SU-DHL-6 (cell line): ENCODE measurements at regions not wholly inside any gene's neighbourhood (a gene's known extent, or its start where the extent isn't known, plus 50 kb on each side); places are given as distances from the start of the nearest gene placed in this dataset.

Experiments
- H2AFZ ChIP-seq: fragments of 200-600 bp; sonication (generic); 2 replicates; pipeline ENCODE4 v1.6.1; 2014; ENCODE audit warnings: low read depth, mild to moderate bottlenecking, moderate library complexity, mixed read lengths, antibody characterized with exemption, low read length; ENCODE audit not compliant: severe bottlenecking
- H3F3A ChIP-seq: fragments of 200-600 bp; shearing (Covaris generic); 2 replicates; pipeline ENCODE4 v1.6.0; 2016; ENCODE audit warnings: antibody characterized with exemption, mild to moderate bottlenecking; ENCODE audit not compliant: insufficient read depth
- H3K27ac ChIP-seq: fragments of 200-600 bp; sonication (generic); 2 replicates; pipeline ENCODE4 v1.5.1; 2016; ENCODE audit warnings: low read depth, mild to moderate bottlenecking, low read length, moderate library complexity, mixed read lengths
- H3K27me3 ChIP-seq: fragments of 200-600 bp; sonication (generic), shearing (Covaris generic); 2 replicates; pipeline ENCODE4 v1.6.0; 2014; ENCODE audit warnings: mild to moderate bottlenecking, low read length
- H3K36me3 ChIP-seq: fragments of 200-600 bp; sonication (generic); 2 replicates; pipeline ENCODE4 v1.6.1; 2014; ENCODE audit warnings: mild to moderate bottlenecking, low read length, mixed read lengths
- H3K4me2 ChIP-seq: fragments of 300-600, 200-600 bp; shearing (Covaris generic), sonication (generic); 2 replicates; pipeline ENCODE4 v1.6.0; 2014; ENCODE audit warnings: low read length, low read depth, mild to moderate bottlenecking; ENCODE audit not compliant: poor library complexity, severe bottlenecking
- H3K4me3 ChIP-seq: fragments of 200-600 bp; sonication (generic); 2 replicates; pipeline ENCODE4 v1.5.1; 2014; ENCODE audit warnings: antibody characterized with exemption, low read length, mild to moderate bottlenecking, mixed read lengths; ENCODE audit not compliant: insufficient read depth, poor library complexity, severe bottlenecking
- H3K79me2 ChIP-seq: fragments of 200-600 bp; sonication (generic); 2 replicates; pipeline ENCODE4 v1.6.1; 2014; ENCODE audit warnings: mild to moderate bottlenecking, low read length, moderate library complexity; ENCODE audit not compliant: insufficient read depth
- H3K9ac ChIP-seq: fragments of 200-600 bp; sonication (generic); 2 replicates; pipeline ENCODE4 v1.7.0; 2014; ENCODE audit warnings: mild to moderate bottlenecking, low read length
- H3K9me2 ChIP-seq: fragments of 200-600 bp; sonication (generic); replicated peaks from 2 replicates; pipeline ENCODE4 v1.6.1; 2014; ENCODE audit warnings: low read length; ENCODE audit not compliant: insufficient read depth
- H3K9me3 ChIP-seq: fragments of 200-600 bp; sonication (generic); 2 replicates; pipeline ENCODE4 v1.6.1; 2014; ENCODE audit warnings: low read length, mixed read lengths; ENCODE audit not compliant: insufficient read depth
- H4K20me1 ChIP-seq: fragments of 200-600 bp; sonication (generic); 2 replicates; pipeline ENCODE4 v1.6.1; 2014; ENCODE audit warnings: low read depth, mild to moderate bottlenecking, antibody characterized with exemption, low read length, moderate library complexity, mixed read lengths
- EZH2phosphoT487 ChIP-seq: fragments of 200-600 bp; sonication (generic), shearing (Covaris generic); conservative IDR thresholded peaks from 2 replicates; pipeline ENCODE4 v1.6.1; 2018; ENCODE audit warnings: mild to moderate bottlenecking, antibody characterized with exemption, low read length, moderate library complexity, mixed read lengths
- TF ChIP-seq, protein P1 (sequence below): fragments of 200-600 bp; sonication (generic); IDR thresholded peaks from one replicate; pipeline ENCODE4 v1.5.1; 2017; ENCODE audit warnings: antibody characterized with exemption, mild to moderate bottlenecking, low read length, moderate library complexity; ENCODE audit not compliant: insufficient read depth, poor library complexity, severe bottlenecking

GRCh38 chr3:25887907-25888306, 98.0 kb downstream of the OXSM start:
- Histone ChIP-seq H4K20me1 (no peaks in the 10 kb centered on the region), H2AFZ (no peak overlapping the region), H3K4me3 (no peak overlapping the region), H3K9ac (no peak overlapping the region), H3K27me3 (no peaks in the 10 kb centered on the region), H3K9me3 (no peaks in the 10 kb centered on the region), H3K36me3 (no peaks in the 10 kb centered on the region), H3K9me2 (no peaks in the 10 kb centered on the region), H3K79me2 (no peaks in the 10 kb centered on the region), H3K27ac (no peak overlapping the region), H3F3A (no peaks in the 10 kb centered on the region), H3K4me2 (no peak overlapping the region)
- TF ChIP-seq, protein P1, sequence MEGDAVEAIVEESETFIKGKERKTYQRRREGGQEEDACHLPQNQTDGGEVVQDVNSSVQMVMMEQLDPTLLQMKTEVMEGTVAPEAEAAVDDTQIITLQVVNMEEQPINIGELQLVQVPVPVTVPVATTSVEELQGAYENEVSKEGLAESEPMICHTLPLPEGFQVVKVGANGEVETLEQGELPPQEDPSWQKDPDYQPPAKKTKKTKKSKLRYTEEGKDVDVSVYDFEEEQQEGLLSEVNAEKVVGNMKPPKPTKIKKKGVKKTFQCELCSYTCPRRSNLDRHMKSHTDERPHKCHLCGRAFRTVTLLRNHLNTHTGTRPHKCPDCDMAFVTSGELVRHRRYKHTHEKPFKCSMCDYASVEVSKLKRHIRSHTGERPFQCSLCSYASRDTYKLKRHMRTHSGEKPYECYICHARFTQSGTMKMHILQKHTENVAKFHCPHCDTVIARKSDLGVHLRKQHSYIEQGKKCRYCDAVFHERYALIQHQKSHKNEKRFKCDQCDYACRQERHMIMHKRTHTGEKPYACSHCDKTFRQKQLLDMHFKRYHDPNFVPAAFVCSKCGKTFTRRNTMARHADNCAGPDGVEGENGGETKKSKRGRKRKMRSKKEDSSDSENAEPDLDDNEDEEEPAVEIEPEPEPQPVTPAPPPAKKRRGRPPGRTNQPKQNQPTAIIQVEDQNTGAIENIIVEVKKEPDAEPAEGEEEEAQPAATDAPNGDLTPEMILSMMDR: no peak
- TF ChIP-seq EZH2phosphoT487: no peak

- no peaks in the 10 kb centered on the region for H3K36me3 ChIP-seq
- H3K79me2 ChIP-seq: no peaks in the 10 kb centered on the region
- H3F3A ChIP-seq: no peaks in the 10 kb centered on the region
- H3K9me3 ChIP-seq: no peaks in the 10 kb centered on the region
- H2AFZ ChIP-seq: no peak overlapping the region
- no peak overlapping the region for H3K27ac ChIP-seq
- no peaks in the 10 kb centered on the region for H3K27me3 ChIP-seq
- H3K4me2 ChIP-seq: no peak overlapping the region
- no peaks in the 10 kb centered on the region for H3K9me2 ChIP-seq
- TF ChIP-seq EZH2phosphoT487: no peak
- TF ChIP-seq, protein P1: no peak
- H3K9ac ChIP-seq: no peak overlapping the region
- no peaks in the 10 kb centered on the region for H4K20me1 ChIP-seq
- H3K4me3 ChIP-seq: no peak overlapping the region
Observed at GRCh38 chr3:25888892-25889524, 99.1 kb downstream of the OXSM start.

GRCh38 chr3:25889525-25889917, 99.6 kb downstream of the OXSM start:
- Histone ChIP-seq H3K27ac (no peak overlapping the region), H2AFZ (no peak overlapping the region), H3K79me2 (no peaks in the 10 kb centered on the region), H3F3A (no peaks in the 10 kb centered on the region), H4K20me1 (no peaks in the 10 kb centered on the region), H3K36me3 (no peaks in the 10 kb centered on the region), H3K4me2 (no peak overlapping the region), H3K4me3 (no peak overlapping the region), H3K9me3 (no peaks in the 10 kb centered on the region), H3K27me3 (no peaks in the 10 kb centered on the region), H3K9me2 (no peaks in the 10 kb centered on the region), H3K9ac (no peak overlapping the region)
- TF ChIP-seq, protein P1: no peak
- TF ChIP-seq EZH2phosphoT487: no peak

- Histone ChIP-seq H3K9me2 (no peaks in the 10 kb centered on the region), H3K27me3 (no peaks in the 10 kb centered on the region), H3K9ac (no peak overlapping the region), H3K27ac (no peak overlapping the region), H3F3A (no peaks in the 10 kb centered on the region), H3K79me2 (no peaks in the 10 kb centered on the region), H3K36me3 (no peaks in the 10 kb centered on the region), H3K4me2 (no peak overlapping the region), H3K9me3 (no peaks in the 10 kb centered on the region), H4K20me1 (no peaks in the 10 kb centered on the region), H2AFZ (no peak overlapping the region), H3K4me3 (no peak overlapping the region)
- TF ChIP-seq, protein P1: no peak
- TF ChIP-seq EZH2phosphoT487: no peak
Observed at GRCh38 chr3:25894101-25894500, 104.2 kb downstream of the OXSM start.
